ENCODE measurements at regions not wholly inside any gene's neighbourhood (a gene's known extent, or its start where the extent isn't known, plus 50 kb on each side); places are given as distances from the start of the nearest gene placed in this dataset.
"Not testable (repeated sequence)": the region's sequence is repeated elsewhere in the genome, so short reads cannot be mapped to it uniquely, and the experiment has no call there.

- not testable (repeated sequence) for DNase-seq
Observed at GRCh38 chr9:39567396-39567795, 211.9 kb downstream of the SPATA31A1 start.

- DNase-seq: not testable (repeated sequence)
Observed at GRCh38 chr9:39568900-39569299, 213.4 kb downstream of the SPATA31A1 start.

DNA sequence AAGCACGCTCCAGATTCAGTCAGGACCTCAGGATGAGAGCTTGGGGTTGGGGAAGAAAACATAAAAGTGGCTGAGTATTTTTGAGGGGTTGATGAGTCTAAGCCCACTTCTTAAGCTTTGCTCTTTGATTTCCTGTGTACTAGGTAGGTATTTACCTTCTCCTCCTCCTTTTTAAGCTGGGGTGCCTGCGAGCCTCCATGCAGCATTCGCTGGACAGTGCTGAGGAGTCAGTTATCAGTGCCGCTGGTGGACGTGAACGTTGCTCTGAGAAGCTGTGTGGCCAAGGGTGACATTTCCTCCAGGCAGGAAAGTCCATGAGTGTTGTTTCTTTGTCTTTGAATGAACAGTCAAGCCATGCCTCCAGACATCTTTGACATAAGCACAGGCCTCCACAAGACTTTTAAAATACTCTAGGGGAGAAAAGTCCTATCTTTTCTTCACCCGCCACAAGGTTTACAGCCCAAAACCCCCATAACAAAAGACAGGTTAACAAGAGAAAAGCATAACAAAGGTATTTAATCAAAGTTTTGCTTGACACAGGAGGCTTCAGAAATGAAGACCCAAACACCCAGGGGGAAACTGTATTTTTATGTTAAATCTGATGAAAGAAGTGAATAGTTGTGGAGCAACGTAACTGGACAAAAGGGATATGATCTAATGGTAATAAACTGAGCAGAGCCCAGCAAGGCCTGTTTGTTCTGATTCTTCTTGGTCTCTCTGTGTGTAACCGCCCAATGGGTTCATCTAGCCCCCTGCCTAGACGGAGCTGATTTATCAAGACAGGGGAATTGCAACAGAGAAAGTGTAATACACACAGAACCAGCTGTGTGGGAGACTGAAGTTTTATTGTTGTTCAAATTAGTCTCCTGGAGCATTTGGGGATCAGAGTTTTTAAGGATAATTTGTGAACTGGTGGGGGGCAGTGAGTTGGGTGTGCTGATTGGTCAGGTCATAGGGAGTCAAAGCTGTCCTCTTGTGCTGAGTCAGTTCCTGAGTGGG, 217.9 kb downstream of the SPATA31A1 start:
- DNase-seq: not testable (repeated sequence)

DNA sequence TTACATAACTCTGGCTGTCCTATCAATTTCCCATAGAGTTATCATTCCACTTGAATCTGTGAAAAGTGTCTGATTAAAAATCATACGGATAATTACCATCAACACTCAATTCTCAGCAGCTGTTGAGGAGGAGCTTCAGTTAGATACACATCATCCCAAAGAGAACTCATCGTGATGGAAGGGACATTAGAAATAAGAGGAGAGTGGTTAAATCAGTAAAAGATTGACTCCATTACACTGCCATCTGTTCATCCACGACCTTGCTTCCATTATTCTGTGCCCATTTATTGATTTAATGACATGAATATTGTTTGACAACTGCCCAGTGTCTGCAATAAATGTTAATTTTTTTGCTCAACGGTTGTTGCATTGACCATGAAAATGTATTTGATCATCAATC, 223.5 kb downstream of the SPATA31A1 start:
- not testable (repeated sequence) for DNase-seq

DNA sequence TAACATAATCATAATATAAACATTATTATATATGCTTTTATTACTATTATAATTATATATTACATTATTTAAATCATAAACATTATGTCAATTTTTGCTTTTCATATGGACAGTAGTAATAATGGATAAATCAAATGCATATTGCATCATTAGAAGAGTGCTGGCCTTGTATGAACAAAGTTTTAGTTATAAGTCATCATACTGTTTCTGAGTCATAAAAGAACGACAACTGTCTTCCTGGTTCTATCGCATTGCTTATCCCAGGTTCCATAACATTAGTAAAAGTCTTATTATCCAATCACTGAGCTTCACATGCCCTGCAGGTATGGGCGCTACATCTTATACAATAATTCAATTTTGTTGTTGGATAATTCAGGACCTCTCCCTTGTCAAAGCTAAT, 225.8 kb downstream of the SPATA31A1 start:
- not testable (repeated sequence) for DNase-seq

GRCh38 chr9:39582677-39583412, 227.4 kb downstream of the SPATA31A1 start:
- DNase-seq: not testable (repeated sequence)

- not testable (repeated sequence) for DNase-seq
Observed at GRCh38 chr9:39583413-39583747, 227.9 kb downstream of the SPATA31A1 start.

GRCh38 chr9:39585233-39585632, 229.8 kb downstream of the SPATA31A1 start:
- not testable (repeated sequence) for DNase-seq

DNA sequence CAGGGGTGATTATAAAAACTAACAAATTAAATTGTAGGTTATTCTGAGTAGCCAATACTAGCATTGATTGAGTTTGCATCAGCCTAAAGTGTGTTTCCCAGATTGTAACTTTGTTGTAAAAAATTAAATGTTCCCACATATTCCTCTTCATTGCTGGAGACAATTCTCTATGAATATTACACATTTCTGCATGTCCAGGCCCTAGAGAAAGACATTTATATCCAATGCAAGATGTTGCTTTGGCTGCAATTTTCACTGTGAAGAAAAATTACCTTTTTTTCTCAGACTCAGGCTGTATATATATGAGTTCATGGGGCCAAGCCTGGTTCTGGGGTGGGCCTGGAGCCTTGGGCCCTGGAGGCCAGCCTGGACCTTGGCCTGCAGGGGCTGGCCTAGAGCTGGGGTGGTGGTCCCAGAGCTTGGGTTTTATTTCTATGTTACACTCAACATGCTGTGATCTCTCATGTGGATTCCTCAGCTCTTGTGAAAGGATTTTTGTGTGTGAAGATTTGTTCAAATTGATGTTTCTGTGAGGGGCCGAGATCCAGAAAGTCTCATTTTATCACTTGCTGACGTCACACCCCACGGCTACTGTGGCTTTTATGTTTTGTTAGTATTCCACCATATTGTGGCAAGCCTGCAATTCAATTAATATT, 232.5 kb downstream of the SPATA31A1 start:
- no peak for DNase-seq

DNA sequence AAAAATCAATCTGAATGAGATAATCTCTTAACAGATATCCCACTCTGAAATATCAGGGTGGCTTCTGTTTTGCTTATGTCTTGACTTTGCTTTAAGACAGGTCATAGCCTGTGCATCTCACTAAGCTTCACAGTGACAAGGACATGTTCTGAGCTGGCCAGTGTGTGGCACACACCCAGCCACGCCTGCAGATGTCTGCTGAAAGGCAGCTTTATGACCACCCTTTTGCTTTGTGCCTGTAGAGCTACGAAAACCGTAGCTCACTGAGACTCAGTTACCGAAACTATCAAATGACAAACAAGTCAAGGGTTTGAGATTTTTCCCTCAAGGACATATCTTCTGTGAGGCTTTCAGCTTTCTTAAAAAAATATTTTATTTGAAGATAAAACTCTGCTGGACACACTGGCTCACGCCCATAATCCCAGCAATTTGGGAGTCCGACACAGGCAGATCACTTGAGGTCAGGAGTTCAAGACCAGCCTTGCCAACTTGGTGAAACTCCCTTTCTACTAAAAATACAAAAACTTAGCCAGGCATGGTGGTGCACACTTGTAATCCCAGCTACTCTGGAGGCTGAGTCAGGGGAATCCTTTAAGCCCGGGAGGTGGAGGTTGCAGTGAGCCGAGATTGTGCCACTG, 233.2 kb downstream of the SPATA31A1 start:
- DNase-seq: no peak

DNA sequence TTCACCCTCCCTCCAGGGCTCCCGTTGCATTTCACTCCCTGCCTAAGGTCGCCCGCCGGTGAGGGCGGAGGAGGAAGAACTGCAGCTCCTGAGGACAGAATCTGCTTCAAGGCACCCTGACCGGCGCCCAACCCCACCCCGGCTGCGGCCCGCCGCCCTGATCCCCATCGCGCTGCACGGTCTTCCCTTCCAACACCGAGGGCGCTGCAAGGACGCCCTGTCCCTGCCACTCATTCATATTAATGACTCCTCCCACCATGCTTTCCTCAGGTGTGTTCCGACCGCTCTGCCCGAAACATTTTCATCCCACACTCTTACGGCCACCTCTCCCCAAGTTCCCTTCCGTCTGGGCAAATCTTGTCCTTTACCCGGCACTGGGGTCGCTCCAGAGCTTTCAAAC, 248.6 kb downstream of the SPATA31A1 start:
- DNase-seq: not testable (repeated sequence)

GRCh38 chr9:39611449-39612231, 256.2 kb downstream of the SPATA31A1 start:
- not testable (repeated sequence) for DNase-seq

- DNase-seq: not testable (repeated sequence)
Observed at GRCh38 chr9:39616480-39616879, 261.0 kb downstream of the SPATA31A1 start.

DNA sequence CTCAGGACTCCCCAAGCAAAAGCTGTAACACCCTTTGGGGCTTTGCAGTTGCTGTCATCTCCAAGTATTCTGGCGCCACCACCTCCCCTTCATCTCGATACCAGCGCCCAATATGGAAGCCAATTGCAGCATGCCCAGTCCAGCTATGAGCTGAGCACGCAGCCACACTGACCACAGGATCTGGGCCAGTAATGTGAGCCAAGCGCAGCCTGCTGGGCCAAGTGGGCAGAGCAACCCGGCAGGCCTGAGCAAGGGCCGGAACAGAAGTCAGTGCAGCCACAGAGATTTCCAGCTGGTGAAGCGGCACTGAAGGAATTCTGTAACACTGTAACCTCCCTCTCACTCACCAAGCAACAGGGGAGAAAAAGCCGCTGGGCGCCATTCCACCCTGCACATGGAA, 268.6 kb downstream of the SPATA31A1 start:
- not testable (repeated sequence) for DNase-seq

DNA sequence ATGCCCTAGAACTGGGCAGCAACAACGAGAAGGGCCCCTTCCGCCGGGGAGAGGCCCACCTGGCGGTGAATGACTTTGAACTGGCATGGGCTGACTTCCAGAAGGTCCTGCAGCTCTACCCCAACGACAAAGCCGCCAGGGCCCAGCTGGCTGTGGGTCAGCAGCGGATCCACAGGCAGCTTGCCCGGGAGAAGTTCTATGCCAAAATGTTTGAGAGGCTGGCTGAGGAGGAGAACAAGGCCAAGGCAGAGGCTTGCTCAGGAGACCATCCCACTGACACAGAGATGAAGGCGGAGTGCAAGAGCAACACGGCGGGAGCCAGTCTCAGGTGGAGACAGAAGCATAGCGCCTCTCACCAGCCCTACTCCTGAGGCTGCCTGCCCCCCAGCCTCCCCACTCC, 276.6 kb downstream of the SPATA31A1 start:
- not testable (repeated sequence) for DNase-seq

DNA sequence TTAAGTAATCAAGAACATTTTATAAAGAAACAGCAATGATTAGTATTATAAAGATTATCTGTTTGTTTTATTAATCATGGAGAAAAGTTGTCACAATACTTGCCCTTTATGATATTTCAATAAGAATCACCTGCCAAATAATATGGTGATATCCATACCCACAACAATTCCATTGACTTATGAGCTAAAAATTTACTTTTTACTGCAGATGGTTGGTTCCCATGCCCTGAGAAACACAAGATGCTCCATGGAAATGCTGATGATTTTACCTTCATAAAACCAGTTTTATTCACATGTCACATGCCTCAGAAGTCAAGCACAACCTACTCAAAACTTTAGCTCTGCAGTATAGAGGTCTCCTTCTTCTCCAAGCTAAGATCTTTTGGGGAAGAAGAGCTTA, 293.6 kb downstream of the SPATA31A1 start:
- not testable (repeated sequence) for DNase-seq

GRCh38 chr9:39656960-39657603, 301.6 kb downstream of the SPATA31A1 start:
- not testable (repeated sequence) for DNase-seq

DNA sequence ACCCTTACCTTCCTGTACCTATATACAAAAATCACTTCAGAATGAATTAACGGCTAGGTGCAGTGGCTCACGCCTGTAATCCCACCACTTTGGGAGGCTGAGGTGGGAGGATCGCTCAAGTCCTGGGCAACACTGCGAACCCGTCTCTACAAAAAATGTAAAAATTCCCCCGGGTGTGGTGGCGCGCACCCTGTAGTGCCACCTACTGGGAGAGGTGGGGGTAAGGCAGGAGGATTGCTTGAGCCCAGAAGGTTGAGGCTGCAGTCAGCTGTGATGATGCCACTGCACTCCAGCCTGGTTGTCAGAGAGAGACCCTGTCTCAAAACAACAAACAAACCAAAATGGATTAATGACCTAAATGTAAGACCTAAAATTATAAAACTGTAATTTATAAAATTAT, 307.6 kb downstream of the SPATA31A1 start:
- not testable (repeated sequence) for DNase-seq

DNA sequence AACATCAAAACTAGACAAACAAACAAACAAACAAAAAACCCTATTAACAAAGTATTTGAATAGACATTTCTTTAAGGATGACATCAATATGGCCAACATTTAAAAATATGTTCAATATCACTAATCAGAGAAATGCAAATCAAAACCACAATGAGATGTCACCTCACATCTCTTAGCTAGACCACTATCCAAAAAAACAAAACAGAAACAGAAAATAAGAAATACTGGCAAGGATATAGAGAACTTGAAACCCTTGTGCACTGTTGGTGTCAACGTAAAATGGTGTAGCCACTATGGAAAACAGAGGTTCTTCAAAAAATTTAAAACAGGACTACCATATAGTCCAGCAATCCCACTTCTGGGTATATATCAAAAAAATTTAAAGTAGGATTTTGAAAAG, 308.2 kb downstream of the SPATA31A1 start:
- not testable (repeated sequence) for DNase-seq

DNA sequence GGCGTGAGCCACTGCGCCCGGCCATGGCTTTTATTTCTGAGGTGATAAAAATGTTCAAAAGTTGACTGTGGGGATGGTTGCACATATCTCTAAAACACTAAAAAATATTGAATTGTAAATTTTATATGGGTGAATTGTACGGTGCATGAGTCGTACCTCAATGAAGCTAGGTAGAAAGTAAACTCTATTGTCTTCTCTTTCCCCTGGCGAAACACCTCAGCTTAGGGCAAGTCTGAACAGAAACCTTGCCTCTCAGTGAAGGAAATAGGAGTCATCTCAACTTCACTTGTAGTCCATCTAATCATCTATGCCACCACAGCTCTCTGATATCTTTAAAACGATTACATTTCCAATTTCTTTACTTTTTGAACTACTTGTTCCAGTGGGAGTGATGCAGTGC, 309.6 kb downstream of the SPATA31A1 start:
- DNase-seq: not testable (repeated sequence)

All from stimulated activated CD8-positive, alpha-beta memory T cell treated with anti-CD3 and anti-CD28 coated beads, Interleukin-4, amount 100 ng/mL, for 48 hours (primary cell).